GM23338 (cell line): ENCODE measurements at regions not wholly inside any gene's neighbourhood (a gene's known extent, or its start where the extent isn't known, plus 50 kb on each side); places are given as distances from the start of the nearest gene placed in this dataset.

Experiments
- EZH2 ChIP-seq: fragments of 200-600 bp; sonication (generic); IDR thresholded peaks from one replicate; pipeline ENCODE4 v1.8.0; 2017; ENCODE audit warnings: antibody characterized with exemption, mild to moderate bottlenecking, low read depth; ENCODE audit not compliant: unreplicated experiment
- JUNB ChIP-seq: IDR thresholded peaks from one replicate; pipeline ENCODE4 v1.6.1; 2016; ENCODE audit warnings: antibody characterized with exemption; ENCODE audit not compliant: unreplicated experiment
- POLR2AphosphoS5 ChIP-seq: IDR thresholded peaks from 2 replicates; pipeline ENCODE4 v1.6.1; 2016; ENCODE audit warnings: antibody characterized with exemption, low read depth
- ZNF331 ChIP-seq: fragments of 250-450 bp; sonication (Bioruptor Pico); IDR thresholded peaks from 2 replicates; pipeline ENCODE4 v1.5.0; 2020; ENCODE audit warnings: low read depth, mild to moderate bottlenecking, moderate library complexity

GRCh38 chr7:25742316-25742715 lies 409.7 kb upstream of the NFE2L3 start:
- TF ChIP-seq POLR2AphosphoS5 (no peak), EZH2 (no peak), ZNF331 (no peak), JUNB (no peak)
